K562 (cell line): ENCODE measurements at regions not wholly inside any gene's neighbourhood (a gene's known extent, or its start where the extent isn't known, plus 50 kb on each side); places are given as distances from the start of the nearest gene placed in this dataset.
"Not testable (repeated sequence)": the region's sequence is repeated elsewhere in the genome, so short reads cannot be mapped to it uniquely, and the experiment has no call there.

Source experiments
- ATAC-seq: fragments of 200-7000 bp; cut with Tn5 transposase; 3 replicates; pipeline ENCODE4 v1.9.1; 2020; ENCODE audit warnings: moderate library complexity
- BruUV-seq: library from RNA; stranded (reverse); fragments of 400-500 nt; replicated peaks from 2 replicates; lab custom pipeline; 2021; lab: Mats Ljungman, UMichigan
- CTCF ChIA-PET: fragments of 300-600 bp; formaldehyde crosslinking; extraction: SDS; loops from one replicate; lab custom pipeline; 2021; ENCODE audit warnings: low intra/inter-chr PET ratio; lab: Yijun Ruan, JAX
- POLR2A ChIA-PET: fragments of 300-600, 350-650 bp; sonication (Branson Sonifier 250); formaldehyde crosslinking; extraction: SDS; loops from one replicate; lab custom pipeline; 2021; ENCODE audit warnings: antibody characterized with exemption, inconsistent platforms; lab: Yijun Ruan, JAX
- DNase-seq, 4 experiments: peaks; one replicate each; pipeline versions ENCODE4 v3.0.0 to v3.0.0-alpha.2; 2011 to 2018; ENCODE audit warnings: low spot score in 3 of 4, mixed read lengths in 3 of 4; ENCODE audit errors: extremely low read depth in 1 of 4
- FAIRE-seq: peaks from 2 replicates; lab custom pipeline; 2011; peaks lifted over from hg19 to GRCh38; lab: Jason Lieb, UNC
- H2AFZ ChIP-seq: 2 replicates; pipeline ENCODE4 v1.6.0; 2011; ENCODE audit warnings: low read depth, low read length, control low read depth, inconsistent platforms
- H3K27ac ChIP-seq: fragments of 200-600 bp; 3 replicates; pipeline ENCODE4 v1.8.0; 2011; ENCODE audit warnings: low read depth, mild to moderate bottlenecking, control low read depth, inconsistent platforms, low read length, moderate library complexity, mixed read lengths; ENCODE audit errors: extremely low read depth
- H3K27me3 ChIP-seq, 2 experiments: fragments of 300-600 bp in 1 of 2; 2 replicates in 1 of 2; 3 replicates in 1 of 2; pipeline versions ENCODE4 v1.6.0 to v1.8.0; 2011; ENCODE audit warnings: inconsistent platforms in 2 of 2, low read length in 2 of 2, mild to moderate bottlenecking in 1 of 2, mixed read lengths in 1 of 2, moderate library complexity in 1 of 2; ENCODE audit not compliant: control insufficient read depth in 2 of 2, insufficient read depth in 2 of 2
- H3K36me3 ChIP-seq: fragments of 300-600 bp; 3 replicates; pipeline ENCODE4 v1.8.0; 2011; ENCODE audit warnings: mild to moderate bottlenecking, low read length, inconsistent platforms; ENCODE audit not compliant: control insufficient read depth, insufficient read depth
- H3K4me1 ChIP-seq, 2 experiments: fragments of 200-600 bp in 1 of 2; replicated peaks in 1 of 2; 2 replicates in 1 of 2; 3 replicates in 1 of 2; pipeline versions ENCODE4 v1.5.1 to v1.8.0; 2011; ENCODE audit warnings: inconsistent platforms in 2 of 2, low read length in 2 of 2, mild to moderate bottlenecking in 1 of 2, mixed read lengths in 1 of 2, moderate library complexity in 1 of 2; ENCODE audit not compliant: control insufficient read depth in 2 of 2, insufficient read depth in 2 of 2
- H3K4me2 ChIP-seq: 2 replicates; pipeline ENCODE4 v1.6.1; 2011; ENCODE audit warnings: low read length, control low read depth, inconsistent platforms, mixed read lengths; ENCODE audit not compliant: insufficient read depth
- H3K4me3 ChIP-seq: fragments of 200-600 bp; sonication (generic), shearing (Covaris generic); 2 replicates; pipeline ENCODE4 v1.5.1; 2016; ENCODE audit warnings: control low read depth, inconsistent platforms
- H3K79me2 ChIP-seq: fragments of 200-600 bp; 3 replicates; pipeline ENCODE4 v1.8.0; 2011; ENCODE audit warnings: low read length, inconsistent platforms; ENCODE audit not compliant: control insufficient read depth, insufficient read depth
- H3K9ac ChIP-seq, 2 experiments: 2 replicates each; pipeline versions ENCODE4 v1.6.0 to v1.6.1; 2011; ENCODE audit warnings: low read depth in 2 of 2, low read length in 2 of 2, control low read depth in 1 of 2, inconsistent platforms in 1 of 2, mild to moderate bottlenecking in 1 of 2, mixed read lengths in 1 of 2; ENCODE audit not compliant: insufficient read depth in 1 of 2
- H3K9me1 ChIP-seq: one replicate; pipeline ENCODE4 v1.6.0; 2011; ENCODE audit warnings: inconsistent platforms, mild to moderate bottlenecking, low read length, moderate library complexity; ENCODE audit not compliant: control insufficient read depth, insufficient read depth
- H3K9me3 ChIP-seq: replicated peaks from 2 replicates; pipeline ENCODE4 v1.5.1; 2011; ENCODE audit warnings: low read depth, low read length, inconsistent platforms; ENCODE audit not compliant: control insufficient read depth, insufficient read depth
- H4K20me1 ChIP-seq: replicated peaks from 2 replicates; pipeline ENCODE4 v1.6.1; 2011; ENCODE audit warnings: low read length, inconsistent platforms, mixed read lengths; ENCODE audit not compliant: control insufficient read depth, insufficient read depth
- ATF4 ChIP-seq: fragments of 450-650 bp; formaldehyde crosslinking; IDR thresholded peaks from 2 replicates; pipeline ENCODE4 v1.4.0; 2022; ENCODE audit warnings: mild to moderate bottlenecking, moderate library complexity
- CBFA2T3 ChIP-seq: fragments of 450-650 bp; IDR thresholded peaks from 2 replicates; pipeline ENCODE4 v1.6.1; 2017
- CBX8 ChIP-seq: fragments of 200-600 bp; sonication (generic); IDR thresholded peaks from 2 replicates; pipeline ENCODE4 v1.6.1; 2012; ENCODE audit warnings: borderline replicate concordance, mixed run types, low read depth, mild to moderate bottlenecking, moderate library complexity, mixed read lengths, low read length, control low read depth, inconsistent platforms; ENCODE audit not compliant: poor library complexity, severe bottlenecking; ENCODE audit errors: extremely low read depth
- CEBPB ChIP-seq: fragments of 450-650 bp; IDR thresholded peaks from 2 replicates; pipeline ENCODE4 v1.6.1; 2016; ENCODE audit warnings: missing genetic modification characterization, missing compliant biosample characterization
- CREB1 ChIP-seq, 2 experiments: sonication (generic) in 1 of 2; formaldehyde crosslinking in 1 of 2; IDR thresholded peaks; 2 replicates each; pipeline versions ENCODE4 v1.6.1 to v1.8.0; 2012 to 2022; ENCODE audit warnings: inconsistent platforms in 1 of 2, mild to moderate bottlenecking in 1 of 2, missing genetic modification reagents in 1 of 2, moderate library complexity in 1 of 2
- CTBP1 ChIP-seq: fragments of 450-650 bp; IDR thresholded peaks from 2 replicates; pipeline ENCODE4 v1.6.1; 2016; ENCODE audit warnings: borderline replicate concordance
- DPF2 ChIP-seq: fragments of 450-650 bp; IDR thresholded peaks from 2 replicates; pipeline ENCODE4 v1.6.1; 2016
- HNRNPLL ChIP-seq: fragments of 200-400 bp; formaldehyde crosslinking; IDR thresholded peaks from 2 replicates; pipeline ENCODE4 v1.6.1; 2017; ENCODE audit warnings: low read length, low read depth, mild to moderate bottlenecking; ENCODE audit not compliant: poor library complexity, severe bottlenecking
- MEIS2 ChIP-seq: fragments of 450-650 bp; IDR thresholded peaks from 2 replicates; pipeline ENCODE4 v1.6.1; 2014; ENCODE audit warnings: mild to moderate bottlenecking; ENCODE audit not compliant: partially characterized antibody
- RUNX1 ChIP-seq: sonication (generic); IDR thresholded peaks from 2 replicates; pipeline ENCODE4 v1.6.1; 2016; ENCODE audit warnings: antibody characterized with exemption, low read depth
- SIRT6 ChIP-seq: IDR thresholded peaks from one replicate; pipeline ENCODE4 v1.6.1; 2012; ENCODE audit warnings: low read depth, mild to moderate bottlenecking, control low read depth, inconsistent platforms, low read length, moderate library complexity
- SIX5 ChIP-seq, 2 experiments: IDR thresholded peaks; 2 replicates each; pipeline ENCODE4 v1.6.1; 2011; ENCODE audit warnings: low read length in 2 of 2, borderline replicate concordance in 1 of 2, low read depth in 1 of 2, mild to moderate bottlenecking in 1 of 2, moderate library complexity in 1 of 2; ENCODE audit not compliant: insufficient read depth in 1 of 2
- SRSF7 ChIP-seq: fragments of 200-400 bp; formaldehyde crosslinking; optimal IDR thresholded peaks from 2 replicates; pipeline ENCODE3; 2017; ENCODE audit warnings: mild to moderate bottlenecking, low read depth, low read length
- ZFP36 ChIP-seq: fragments of 150-350 bp; IDR thresholded peaks from 2 replicates; pipeline ENCODE4 v1.6.1; 2018; ENCODE audit warnings: low read length, low read depth; ENCODE audit not compliant: partially characterized antibody
- ZNF121 ChIP-seq: sonication (generic); formaldehyde crosslinking; conservative IDR thresholded peaks from 2 replicates; pipeline ENCODE4 v1.8.0; 2022; ENCODE audit warnings: missing genetic modification reagents
- ZNF644 ChIP-seq: fragments of 200-800 bp; sonication (Bioruptor generic); IDR thresholded peaks from 2 replicates; pipeline ENCODE4 v1.6.1; 2016; ENCODE audit warnings: low read depth, missing genetic modification characterization, missing compliant biosample characterization
- ZNF76 ChIP-seq: fragments of 250-450 bp; sonication (Bioruptor Pico); IDR thresholded peaks from 2 replicates; pipeline ENCODE4 v1.4.0; 2020; ENCODE audit warnings: mild to moderate bottlenecking, moderate library complexity, borderline replicate concordance
- ZZZ3 ChIP-seq: fragments of 450-650 bp; IDR thresholded peaks from 2 replicates; pipeline ENCODE4 v1.6.1; 2016; ENCODE audit warnings: antibody characterized with exemption, mild to moderate bottlenecking, moderate library complexity
- WGBS: fragments of 100-300 bp; shearing (Covaris generic); methylation state at CpG from one replicate; pipeline ENCODE4 v1.1.6; 2016; ENCODE audit warnings: low coverage, mixed read lengths; ENCODE audit not compliant: insufficient coverage; ENCODE audit errors: missing lambda C conversion rate; 5-methylcytosine and 5-hydroxymethylcytosine counted together
- in situ Hi-C: fragments of 300-500 bp; cut with MboI; formaldehyde crosslinking; loops from 4 replicates; pipeline ENCODE4 v1.15.0; 2018; ENCODE audit warnings: inconsistent platforms, mixed read lengths
- intact Hi-C: fragments of 100-400 bp; cut with micrococcal nuclease; formaldehyde crosslinking; loops from 2 replicates; pipeline ENCODE4 v1.14.2; 2022

- H3K9me1 ChIP-seq, H3K27ac ChIP-seq, H3K4me3 ChIP-seq, intact Hi-C loops, H3K36me3 ChIP-seq, ATAC-seq, H3K9ac ChIP-seq, H3K27me3 ChIP-seq, H3K4me1 ChIP-seq, DNase-seq, H4K20me1 ChIP-seq, POLR2A ChIA-PET, in situ Hi-C loops, H3K9me3 ChIP-seq, BruUV-seq, FAIRE-seq, H3K79me2 ChIP-seq, CTCF ChIA-PET, H3K4me2 ChIP-seq, H2AFZ ChIP-seq: not testable (repeated sequence)
- TF ChIP-seq CEBPB (peak; percentile 70), ZFP36 (peak; percentile 21)
- WGBS: 76% methylated on average over 2 of the region's 3 CpGs
Measured at GRCh38 chr5:71384204-71384603, 71.2 kb upstream of the BDP1 start.

GRCh38 chr5:71384706-71385105 lies 70.7 kb upstream of the BDP1 start:
- DNase-seq: no peak
- Histone ChIP-seq H3K27me3 (no peaks in the 10 kb centered on the region), H3K4me3 (no peak overlapping the region), H3K4me1 (peaks cover 6 to 7% of the 10 kb centered on the region in 2 experiments; a peak in 3 of 5 replicates), H3K36me3 (no peaks in the 10 kb centered on the region), H3K9me1 (no peaks in the 10 kb centered on the region), H3K79me2 (no peaks in the 10 kb centered on the region), H3K4me2 (no peak overlapping the region), H2AFZ (no peak overlapping the region), H3K27ac (peak overlapping the region; percentile 6; the same call in 1 of the 3 replicates), H3K9me3 (no peaks in the 10 kb centered on the region), H3K9ac (no peak overlapping the region), H4K20me1 (no peaks in the 10 kb centered on the region)
- FAIRE-seq: no peak
- intact Hi-C loops (no loop called here), in situ Hi-C loops (no loop called here)
- BruUV-seq: no TSS peak
- ATAC-seq: no peak
- 0% methylated on average over 1 of the region's 1 CpG for WGBS
- ChIA-PET CTCF (no interaction called here), POLR2A (no interaction called here)
- TF ChIP-seq CREB1 (IDR thresholded peaks at IDR 0.05) (no peak), CREB1 (CRISPR knock-in tag; IDR thresholded peaks at IDR 0.05) (no peak), DPF2 (no peak), ATF4 (CRISPR knock-in tag) (no peak), RUNX1 (no peak), CBFA2T3 (no peak), ZZZ3 (no peak), CTBP1 (no peak), SIX5 (IDR thresholded peaks at IDR 0.05; ENCODE audit: borderline replicate concordance in 1 of 2, insufficient read depth in 1 of 2, low read depth in 1 of 2, low read length in 2 of 2) (no peak), SRSF7 (no peak), SIRT6 (no peak), HNRNPLL (no peak), MEIS2 (no peak), ZNF76 (CRISPR knock-in tag) (no peak), CBX8 (no peak), ZNF121 (no peak), ZNF644 (tag) (no peak)
